ENCODE measurements at regions not wholly inside any gene's neighbourhood (a gene's known extent, or its start where the extent isn't known, plus 50 kb on each side); places are given as distances from the start of the nearest gene placed in this dataset.
"Not testable (repeated sequence)": the region's sequence is repeated elsewhere in the genome, so short reads cannot be mapped to it uniquely, and the experiment has no call there.

GRCh38 chr17:27365329-27365945 is 71.5 kb downstream of the WSB1 start:
- not testable (repeated sequence) for DNase-seq (ENCODE audit: low read depth)

- no peak for DNase-seq (ENCODE audit: low read depth)
These were observed 72.5 kb downstream of the WSB1 start for GRCh38 chr17:27366437-27366836.

DNA sequence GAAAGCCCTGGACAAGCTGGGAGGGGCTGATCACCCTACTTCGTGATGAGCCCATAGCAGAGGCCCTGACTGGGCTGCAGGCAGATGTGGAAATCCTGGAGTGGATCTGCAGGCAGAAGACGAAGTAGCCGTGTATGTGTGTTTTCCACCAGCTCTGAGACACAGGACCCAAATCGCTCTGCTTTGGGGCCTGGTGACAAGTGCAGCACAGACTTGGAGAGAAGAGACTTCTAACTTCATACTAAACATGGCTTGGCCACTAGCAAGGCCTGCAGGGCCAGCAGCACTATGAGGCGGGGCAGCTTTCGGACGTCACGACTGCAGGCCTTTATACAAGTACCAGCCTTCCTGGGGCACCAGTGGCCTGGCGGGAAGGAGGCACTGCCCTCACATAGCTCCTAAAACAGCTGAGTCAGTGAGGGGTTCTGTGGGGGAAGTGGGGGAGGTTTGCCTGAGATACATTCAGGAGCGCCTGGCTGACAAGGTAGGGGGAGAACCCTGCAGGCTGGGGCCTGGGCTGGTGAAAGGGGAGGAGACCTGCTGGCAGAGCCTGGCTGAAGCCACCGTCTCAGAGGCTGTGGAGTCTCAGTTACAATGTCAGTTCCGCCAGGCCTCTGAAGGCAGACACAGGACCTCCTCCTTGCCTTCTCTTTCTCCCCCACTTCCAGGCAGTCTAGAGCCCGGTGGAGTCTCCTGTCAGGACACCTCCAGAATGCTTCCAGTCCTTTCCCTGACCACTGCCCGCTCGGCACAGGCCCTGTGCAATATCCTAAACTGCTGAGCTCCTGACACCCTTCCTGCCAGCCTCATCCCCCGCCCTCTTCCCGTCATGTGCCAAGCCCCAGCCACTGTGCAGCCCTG is 73.4 kb downstream of the WSB1 start:
- no peak for DNase-seq (ENCODE audit: low read depth)

DNA sequence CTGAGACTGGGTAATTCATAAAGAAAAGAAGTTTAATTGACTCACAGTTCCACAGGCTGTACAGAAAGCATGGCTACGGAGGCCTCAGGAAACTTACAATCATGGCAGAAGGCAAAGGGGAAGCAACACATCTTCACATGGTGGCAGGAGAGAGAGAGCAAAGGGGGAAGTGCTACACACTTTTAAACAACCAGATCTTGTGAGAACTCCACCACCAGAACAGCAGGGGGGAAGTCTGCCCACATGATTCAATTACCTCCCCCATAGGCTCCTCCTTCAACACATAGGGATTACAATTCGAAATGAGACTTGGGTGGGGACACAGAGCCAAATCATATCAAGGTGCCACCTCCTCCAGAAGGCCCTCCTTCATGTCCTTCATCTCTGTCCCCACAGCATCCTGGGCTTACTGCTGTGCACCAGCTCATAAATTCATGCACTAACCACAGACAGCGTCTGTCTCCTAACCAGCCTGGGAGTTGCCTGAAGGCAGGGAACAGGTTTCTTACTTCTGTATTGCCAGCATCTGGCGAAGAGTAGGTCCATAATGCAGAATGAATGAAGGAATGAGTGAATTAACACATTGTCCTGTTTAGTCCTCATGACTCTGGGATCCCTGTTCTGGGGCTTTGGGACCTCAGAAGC is 74.4 kb downstream of the WSB1 start:
- DNase-seq (ENCODE audit: low read depth) = no peak

DNA sequence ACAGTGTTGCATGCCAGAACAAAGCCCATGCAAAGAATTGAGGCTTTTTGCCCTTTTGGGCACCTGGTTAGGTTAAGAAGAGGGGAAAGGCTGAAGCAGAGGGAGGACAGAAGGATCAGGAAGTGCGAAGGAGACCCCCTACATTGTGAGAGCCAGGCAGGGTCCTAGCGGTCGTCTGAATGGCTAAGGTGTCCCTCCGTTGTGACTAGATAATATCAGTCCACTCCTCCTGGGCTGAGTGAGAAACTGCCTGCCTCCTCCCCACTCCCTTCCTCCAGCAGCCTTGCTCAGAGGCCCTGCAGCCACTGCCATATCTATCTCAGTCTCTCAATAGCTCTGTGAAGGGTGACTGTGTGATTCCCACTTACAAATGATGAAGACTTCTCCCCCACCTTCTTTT is 75.1 kb downstream of the WSB1 start:
- DNase-seq (ENCODE audit: low read depth) = no peak

DNA sequence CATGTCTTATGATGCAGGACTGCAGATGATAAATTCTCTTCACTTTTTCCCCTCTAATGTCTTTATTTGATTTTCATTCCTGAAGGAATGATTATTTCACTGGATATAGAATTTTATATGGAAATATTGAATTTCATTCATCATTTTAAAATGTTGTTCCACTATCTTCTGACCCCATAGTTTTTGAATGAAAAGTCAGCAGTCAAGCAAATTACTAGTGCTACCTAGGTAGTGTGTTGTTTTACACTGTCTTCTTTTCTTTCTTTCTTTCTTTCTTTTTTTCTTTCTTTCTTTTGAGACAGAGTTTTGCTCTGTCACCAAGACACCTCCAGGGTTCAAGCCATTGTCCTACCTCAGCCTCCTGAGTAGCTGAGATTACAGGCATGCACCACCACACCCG is 76.9 kb downstream of the WSB1 start:
- no peak for DNase-seq (ENCODE audit: low read depth)

- not testable (repeated sequence) for DNase-seq (ENCODE audit: low read depth)
These were observed 79.8 kb downstream of the WSB1 start for GRCh38 chr17:27373695-27374094.

GRCh38 chr17:27376637-27377547 is 79.4 kb upstream of the KSR1 start:
- peak; percentile 80 for DNase-seq (ENCODE audit: low read depth)

GRCh38 chr17:27378482-27379175 is 77.6 kb upstream of the KSR1 start:
- peak; percentile 16 for DNase-seq (ENCODE audit: low read depth)

DNA sequence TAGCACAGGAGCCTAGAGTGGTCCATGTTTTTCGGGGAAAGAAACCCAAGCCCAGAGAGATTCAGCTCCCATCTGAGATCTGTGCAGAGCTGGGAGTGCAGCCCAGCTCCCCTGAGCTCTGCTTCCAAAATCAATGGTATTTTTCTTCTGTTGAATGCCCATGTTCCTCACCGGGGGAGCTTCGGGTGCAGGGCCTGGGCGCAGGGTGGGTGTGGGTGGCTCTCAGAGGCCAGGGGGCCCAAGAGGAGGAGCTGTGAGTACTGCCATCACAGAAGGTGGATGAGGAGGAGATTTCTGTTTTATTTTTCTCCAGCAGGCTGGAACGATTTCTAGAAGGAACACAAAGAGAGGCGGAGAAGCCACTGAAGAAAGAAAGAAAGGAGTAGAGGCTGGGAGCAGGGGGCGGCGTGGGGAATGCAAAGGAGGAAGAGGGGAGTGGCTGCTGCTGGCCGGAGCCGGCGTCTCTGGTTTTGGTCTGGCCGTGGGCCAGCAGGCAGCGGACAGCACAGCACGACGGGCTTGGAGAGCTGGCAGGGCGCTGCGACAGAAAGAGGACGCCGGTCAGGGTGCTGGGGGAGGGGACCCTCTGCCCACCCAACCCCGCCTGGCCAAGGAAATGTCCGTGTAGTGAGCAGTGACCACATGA is 76.2 kb upstream of the KSR1 start:
- DNase-seq (ENCODE audit: low read depth) = peak; percentile 67

DNA sequence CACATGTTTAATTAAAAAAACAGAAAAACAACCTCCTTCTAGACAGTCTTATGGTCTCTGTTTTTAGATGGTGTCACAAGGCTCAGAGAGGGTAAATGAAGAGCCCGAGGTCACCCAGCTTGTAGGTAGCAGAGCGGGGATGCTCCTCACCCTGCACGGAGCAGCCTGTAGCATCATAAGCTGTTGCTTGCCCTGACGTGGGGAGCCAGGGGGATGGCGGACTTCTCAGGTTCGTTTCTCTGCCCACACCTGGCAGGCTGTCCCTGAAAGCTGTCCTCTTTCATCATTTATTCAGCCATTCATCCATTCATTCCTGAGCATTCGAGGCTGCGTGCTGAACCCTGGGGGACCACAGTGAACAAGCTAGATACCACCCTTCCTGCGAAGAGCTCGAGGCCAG is 75.7 kb upstream of the KSR1 start:
- no peak for DNase-seq (ENCODE audit: low read depth)

- peak; percentile 27 for DNase-seq (ENCODE audit: low read depth)
These were observed 75.2 kb upstream of the KSR1 start for GRCh38 chr17:27381007-27381501.

DNA sequence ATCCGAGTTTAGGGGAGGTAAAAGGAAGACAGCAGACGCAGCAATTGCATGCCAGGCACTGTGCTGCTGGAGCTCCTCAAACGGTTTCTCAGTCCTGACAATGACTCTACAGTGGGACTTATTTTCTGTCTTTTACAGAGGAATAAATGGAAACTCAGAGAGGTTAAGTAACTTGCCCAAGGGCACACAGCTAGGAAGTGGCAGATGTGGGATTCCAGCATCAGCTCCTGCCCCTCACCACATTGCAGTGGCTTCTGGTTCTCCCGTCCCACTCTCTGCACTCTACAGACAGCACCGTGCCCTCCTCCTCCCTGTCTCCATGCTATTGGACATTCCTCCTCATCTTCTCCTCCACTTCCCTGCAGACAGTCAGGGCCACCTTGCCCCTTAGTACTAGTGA is 74.2 kb upstream of the KSR1 start:
- DNase-seq (ENCODE audit: low read depth) = no peak

GRCh38 chr17:27384261-27384701 is 72.0 kb upstream of the KSR1 start:
- DNase-seq (ENCODE audit: low read depth) = peak; percentile 99

- DNase-seq (ENCODE audit: low read depth) = peak; percentile 50
These were observed 71.5 kb upstream of the KSR1 start for GRCh38 chr17:27384726-27385125.

GRCh38 chr17:27385626-27386025 is 70.6 kb upstream of the KSR1 start:
- DNase-seq (ENCODE audit: low read depth) = no peak

GRCh38 chr17:27386206-27387075 is 69.8 kb upstream of the KSR1 start:
- DNase-seq (ENCODE audit: low read depth) = no peak

DNA sequence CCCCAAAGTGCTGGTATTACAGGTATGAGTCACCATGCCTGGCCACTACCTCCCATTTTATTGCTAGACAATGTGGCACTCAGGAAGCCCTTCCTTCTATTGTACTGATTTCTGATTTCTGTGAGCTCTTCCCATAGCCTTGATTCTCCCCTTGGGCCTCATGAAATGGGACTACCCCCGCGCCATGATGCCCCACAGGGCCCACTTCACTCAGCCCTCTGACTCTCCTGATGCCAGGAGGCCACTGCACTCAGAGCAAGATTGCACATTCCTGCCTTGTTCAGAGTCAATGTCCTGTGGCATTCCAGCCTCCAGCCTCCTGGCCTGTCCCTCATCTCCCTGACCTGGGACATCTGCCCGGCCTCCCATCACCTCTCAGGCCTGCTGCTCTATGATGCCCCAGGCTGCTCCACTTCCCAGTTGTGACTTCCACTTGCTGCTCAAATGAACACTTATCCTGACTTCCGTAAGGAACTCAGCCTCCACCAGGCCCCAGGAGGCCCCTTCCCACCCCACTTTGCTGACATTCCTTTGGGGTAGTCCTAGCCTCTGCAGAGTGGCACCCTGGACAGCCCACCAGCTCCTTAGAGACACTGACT is 66.6 kb upstream of the KSR1 start:
- DNase-seq (ENCODE audit: low read depth) = peak; percentile 23

DNA sequence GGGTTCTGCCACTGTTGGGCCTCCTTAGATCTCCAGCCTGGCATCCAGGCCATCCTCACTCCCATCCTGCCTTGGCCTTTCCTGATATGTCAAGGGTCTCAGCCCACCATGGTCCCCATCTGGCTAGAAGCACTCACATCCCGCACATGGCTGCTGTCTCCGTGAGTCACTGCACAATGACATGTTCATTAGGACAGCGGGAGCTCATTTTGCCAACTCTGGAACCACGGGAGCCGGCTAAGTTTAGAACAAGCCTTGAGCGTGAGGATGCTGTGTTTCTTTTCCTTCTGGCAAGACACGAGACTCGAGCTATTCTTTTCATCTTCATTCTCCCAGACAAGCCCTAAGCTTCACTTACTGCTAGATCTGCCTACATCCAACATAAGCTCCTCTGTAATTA is 65.7 kb upstream of the KSR1 start:
- DNase-seq (ENCODE audit: low read depth) = no peak
